GM21529 (cell line): ENCODE measurements at regions not wholly inside any gene's neighbourhood (a gene's known extent, or its start where the extent isn't known, plus 50 kb on each side); places are given as distances from the start of the nearest gene placed in this dataset.

Experiments
- ATAC-seq: cut with Tn5 transposase; IDR thresholded peaks from one replicate; pipeline ENCODE4 v1.9.1; 2021; ENCODE audit not compliant: unreplicated experiment

DNA sequence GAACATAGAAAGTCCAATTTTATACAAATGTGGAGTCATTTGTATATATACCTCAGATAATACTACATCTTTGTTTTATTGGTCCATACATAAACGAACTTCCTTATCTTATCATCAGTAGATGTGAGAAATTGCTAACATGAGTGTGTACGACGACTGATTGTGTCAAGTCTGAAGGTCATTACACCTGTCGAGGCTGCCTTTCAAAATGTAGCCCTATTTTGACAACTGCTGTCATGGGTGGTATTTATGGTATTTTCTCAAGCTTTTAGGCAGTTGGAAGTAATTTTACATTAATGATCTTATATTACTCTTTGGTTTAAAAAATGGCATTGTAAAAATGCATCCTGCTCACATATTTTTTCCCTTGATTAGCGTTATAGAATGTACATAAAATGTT, 183.7 kb upstream of the DNAJC19 start:
- ATAC-seq: no peak

DNA sequence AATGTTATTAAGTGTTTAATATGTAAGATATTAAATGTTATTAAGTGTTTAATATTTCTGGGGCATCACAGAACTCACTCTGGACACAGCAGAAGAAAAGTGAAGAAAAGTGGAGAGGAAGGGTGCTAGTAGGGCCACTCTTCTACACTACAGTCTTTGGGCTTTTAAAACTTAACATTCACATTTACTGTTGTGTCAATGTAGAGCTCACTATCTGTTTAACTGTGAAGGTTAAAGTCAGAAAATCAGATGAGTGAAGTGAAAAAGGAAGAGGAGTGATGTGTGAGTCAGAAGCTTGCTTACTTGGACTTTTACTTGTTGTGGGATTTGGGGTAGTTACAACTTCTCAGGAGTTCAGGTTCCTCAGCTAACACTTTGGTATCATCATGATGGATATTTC, 145.3 kb upstream of the DNAJC19 start:
- no peak for ATAC-seq

DNA sequence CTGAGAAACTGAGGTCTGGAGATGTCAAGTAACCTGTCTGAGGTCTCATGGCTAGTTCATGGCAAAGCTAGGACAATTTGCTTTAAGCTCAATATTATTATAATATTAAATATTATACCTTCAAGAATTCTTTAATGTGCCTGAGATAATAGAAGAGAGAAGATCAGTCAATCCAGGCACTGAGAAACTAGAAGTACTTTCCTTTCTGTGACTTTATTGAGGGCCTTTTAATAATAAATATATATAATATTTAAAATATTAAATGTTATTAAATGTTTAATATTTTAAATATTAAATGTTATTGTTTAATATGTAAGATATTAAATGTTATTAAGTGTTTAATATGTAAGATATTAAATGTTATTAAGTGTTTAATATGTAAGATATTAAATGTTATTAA, 144.3 kb upstream of the DNAJC19 start:
- ATAC-seq: no peak

DNA sequence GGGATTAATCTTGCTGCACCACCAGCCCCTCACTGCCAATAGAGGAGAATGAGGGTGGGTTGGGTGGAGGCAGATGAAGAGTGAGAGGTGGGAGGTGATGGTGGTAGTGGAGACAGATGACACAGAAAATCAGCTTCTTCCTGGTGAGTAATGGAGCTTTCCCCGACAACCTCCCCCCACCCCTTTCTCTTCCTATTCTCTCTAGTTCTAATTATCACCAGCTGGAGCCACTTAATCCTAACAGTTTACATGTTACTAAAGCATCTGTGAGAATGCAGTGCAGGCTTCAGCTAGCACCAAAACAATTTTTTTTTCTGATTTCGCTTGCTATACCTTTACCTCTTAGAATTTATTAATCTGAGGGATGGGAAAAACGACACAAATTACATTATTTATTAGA, 116.1 kb upstream of the DNAJC19 start:
- ATAC-seq: no peak

DNA sequence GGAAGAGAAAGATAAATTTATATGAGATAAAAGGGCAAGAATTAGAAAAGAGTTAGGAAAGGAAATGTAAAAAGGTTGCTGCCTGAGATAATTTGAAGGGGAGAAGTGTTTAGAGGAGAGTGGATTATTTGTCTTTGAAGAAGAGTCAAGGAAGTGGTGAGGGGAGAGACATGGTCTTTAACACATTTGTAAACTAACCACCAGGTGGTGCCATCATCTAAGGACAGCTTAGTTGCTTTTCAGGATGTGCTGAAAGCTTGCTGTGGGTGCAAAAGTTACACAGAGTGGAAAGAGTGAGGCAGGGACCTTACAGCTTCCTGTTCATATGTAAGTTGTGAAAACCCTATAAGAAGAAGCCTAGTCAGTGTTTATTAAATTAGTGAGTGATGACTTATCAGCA, 114.1 kb upstream of the DNAJC19 start:
- ATAC-seq: no peak

DNA sequence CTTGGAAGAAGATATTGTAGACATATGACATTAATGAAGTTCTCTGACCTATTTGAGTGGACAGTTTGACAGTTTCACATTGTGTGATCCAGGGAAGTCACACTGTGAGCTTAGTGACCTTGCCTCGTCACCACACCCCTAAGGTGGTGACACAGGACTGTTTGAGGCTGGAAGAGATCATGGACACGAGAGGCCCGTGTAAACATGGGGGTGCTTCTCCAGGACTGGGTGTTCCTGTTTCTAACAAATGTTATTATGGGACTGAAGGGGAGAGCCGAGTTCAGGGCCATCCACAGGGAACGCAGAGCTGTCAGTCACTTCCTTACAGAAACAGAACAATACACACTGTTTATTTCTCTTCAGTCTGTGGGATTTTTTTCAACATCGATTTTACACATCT, 96.5 kb upstream of the DNAJC19 start:
- ATAC-seq: no peak

DNA sequence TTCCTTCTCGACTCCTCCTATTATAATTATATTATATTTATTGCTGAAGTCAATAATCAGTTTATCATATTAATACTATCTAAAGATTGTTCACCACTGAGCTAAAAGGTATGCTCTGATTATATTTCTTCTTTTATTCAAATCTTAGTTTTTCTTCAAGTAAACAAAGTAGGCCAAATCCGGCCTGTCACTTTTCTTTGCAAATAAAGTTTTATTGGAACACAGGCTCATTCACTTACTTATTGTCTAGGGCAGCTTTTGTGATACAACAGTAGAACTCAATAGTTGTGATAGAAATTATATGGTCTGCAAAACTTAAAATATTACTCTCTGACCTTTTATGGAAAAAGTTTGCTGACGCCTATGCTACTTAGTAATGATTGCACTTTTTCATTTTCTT, 92.4 kb upstream of the DNAJC19 start:
- no peak for ATAC-seq

DNA sequence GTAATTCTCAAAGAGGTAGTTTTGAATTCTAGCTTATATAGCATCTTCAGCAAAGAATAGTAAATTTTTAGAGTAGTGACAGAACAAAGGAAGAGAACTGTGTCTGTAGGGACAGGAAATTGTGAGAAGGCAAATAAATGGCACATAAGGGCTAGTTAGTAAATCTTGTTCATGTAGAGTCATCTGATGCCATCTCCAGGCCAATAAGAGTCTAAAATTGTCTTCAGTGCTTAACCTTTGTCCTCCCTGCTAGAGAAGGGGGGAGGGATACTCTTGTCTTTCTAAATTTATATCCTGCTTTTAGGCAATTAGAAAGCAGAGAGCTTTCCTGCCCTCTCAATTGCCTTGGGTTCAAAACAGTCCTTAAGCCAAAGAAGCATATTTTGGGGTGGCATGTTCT, 87.0 kb upstream of the DNAJC19 start:
- no peak for ATAC-seq

DNA sequence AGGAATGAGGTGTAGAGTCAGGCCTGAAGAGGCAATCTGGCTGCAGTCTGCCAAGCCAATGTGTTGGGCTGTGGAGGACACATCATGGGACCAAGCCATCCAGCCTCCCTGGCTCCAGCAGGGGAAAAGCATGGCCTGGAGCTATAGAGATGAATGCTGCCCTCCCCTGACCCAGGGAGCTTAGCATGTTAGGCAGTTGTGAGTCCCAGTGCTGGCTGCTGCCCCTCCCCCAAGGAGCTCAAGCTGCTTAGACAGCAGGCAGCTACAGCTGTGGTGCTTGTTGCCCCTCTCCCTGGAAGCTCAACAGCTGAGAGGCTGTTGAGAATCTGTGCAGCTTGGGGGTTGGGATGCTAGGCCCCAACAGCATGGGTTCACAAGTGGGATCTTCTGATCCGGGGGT, 85.6 kb upstream of the DNAJC19 start:
- no peak for ATAC-seq

DNA sequence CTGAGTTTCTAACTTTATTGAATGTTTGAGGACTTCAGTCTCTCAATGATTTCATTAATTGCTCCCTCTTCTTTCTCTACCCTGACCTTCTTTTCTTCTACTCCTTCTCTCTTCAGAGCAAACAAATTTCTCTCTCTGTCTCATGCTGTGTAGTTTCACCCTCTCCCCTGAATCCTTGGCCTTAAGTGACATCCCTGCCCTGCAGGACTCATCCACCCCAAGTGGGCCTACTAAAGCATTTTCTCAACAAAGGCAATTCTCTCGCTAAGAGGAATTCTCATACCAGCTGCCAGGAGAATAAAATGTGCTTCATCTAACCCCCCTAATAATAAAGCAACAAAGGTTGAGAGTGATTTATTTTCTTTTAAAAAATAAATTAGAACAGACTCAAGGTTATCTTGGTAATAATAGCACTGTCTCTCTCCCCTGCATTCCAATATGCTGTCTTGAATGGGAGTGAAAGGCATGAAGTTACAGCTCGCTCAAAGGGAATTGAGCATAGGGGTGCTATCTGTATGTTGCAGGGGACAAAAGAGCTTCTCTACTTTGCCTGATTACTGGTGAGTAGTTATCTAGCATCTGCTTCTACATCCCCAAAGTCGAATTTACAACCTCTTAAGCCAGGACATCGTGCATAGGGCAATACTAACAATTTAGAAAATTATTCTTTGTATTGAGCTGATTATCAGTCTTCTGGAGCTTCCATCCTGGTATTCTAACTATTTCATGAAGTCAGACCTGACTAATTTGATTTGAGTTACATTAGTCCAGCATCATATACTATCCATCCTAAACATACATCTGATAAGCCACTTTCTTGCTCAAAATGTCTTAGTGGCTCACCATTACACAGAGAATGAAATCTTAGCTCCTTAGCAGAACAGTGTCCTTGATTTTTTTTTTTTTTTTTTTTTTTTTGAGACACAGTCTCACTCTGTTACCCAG, 76.9 kb upstream of the DNAJC19 start:
- ATAC-seq: no peak

DNA sequence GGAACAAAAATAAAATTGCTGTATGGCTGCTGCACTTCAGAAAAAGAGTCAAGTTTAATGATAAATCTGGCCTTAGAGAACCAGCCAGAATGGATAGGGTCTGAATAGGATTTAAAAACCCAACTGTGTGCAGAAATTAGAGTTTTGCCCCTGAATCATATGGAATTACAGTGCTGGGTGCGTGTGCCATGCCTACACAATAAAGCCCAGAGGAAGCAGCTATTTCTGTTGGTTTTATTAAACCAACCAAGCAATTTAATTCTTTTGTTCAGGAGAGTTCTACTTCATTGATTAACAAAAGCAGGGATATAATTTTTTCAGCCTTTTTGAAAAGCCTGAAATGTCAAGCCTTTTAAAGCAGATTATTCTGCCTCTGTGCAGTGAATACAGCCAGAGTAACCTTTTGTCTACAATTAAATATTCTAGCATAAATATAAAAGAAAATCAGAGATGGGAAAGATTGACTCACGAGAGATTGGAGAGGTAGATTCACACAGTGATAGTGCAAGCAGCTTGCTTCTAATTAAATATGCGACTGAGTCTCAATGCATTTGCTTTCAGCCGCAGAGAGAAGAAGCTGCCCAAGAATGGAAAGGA, 66.7 kb upstream of the DNAJC19 start:
- no peak for ATAC-seq

DNA sequence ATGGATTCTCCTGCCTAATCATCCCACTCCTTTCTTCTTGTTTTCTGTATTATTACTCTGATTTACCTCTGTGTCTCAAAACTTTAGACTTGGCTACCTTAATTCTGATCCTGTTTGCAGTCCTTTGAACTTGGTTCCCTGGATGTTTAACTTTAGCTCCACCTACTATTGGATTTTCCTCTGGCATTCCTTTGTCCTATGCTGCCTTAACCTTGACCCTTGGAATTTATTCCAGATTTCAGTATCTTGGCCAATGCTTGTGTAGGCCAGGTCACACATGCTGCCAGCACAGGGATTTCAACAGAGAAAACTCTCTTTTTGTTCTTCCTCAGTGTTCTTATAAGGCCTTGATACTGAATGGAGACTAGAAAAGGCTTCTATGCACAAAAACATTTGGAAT, 65.0 kb upstream of the DNAJC19 start:
- ATAC-seq: no peak

DNA sequence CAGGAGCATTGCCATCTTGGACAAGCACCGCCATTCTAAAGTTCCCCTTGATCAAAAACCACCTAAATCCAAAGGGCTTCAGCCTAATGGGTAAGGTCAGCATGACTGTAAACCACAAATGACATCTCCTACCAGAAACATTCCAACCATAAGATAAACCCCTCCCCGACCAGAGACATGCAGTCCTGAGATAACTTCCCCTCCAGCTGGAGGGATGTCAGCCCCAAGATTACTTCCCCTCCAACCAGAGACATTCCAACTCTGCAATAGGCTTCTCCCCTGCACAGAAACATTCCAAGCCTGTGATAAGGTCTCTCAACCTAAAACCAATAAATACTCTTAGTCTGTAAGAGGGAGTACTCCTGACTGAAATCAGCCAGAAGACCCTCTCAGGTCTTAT, 62.7 kb upstream of the DNAJC19 start:
- no peak for ATAC-seq

DNA sequence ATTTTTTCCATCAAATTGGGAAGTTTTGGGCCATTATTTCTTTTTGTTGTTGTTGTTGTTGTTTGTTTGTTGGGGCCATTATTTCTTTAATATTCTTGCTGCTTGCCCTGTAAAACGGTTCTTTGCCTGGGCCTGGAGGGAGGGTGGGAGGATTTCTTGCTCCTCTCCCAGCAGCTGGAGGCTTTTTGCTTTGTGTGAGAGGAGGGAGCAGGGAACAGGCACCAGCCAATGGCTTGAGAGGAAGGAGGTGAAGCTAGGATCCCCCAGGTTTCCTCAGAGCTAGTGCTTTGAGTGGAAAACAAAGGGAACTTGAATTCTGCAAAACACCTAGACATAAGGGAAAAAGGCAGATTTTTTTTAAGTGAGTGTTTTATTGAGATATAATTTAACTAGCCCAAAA, 61.2 kb upstream of the DNAJC19 start:
- ATAC-seq: no peak

DNA sequence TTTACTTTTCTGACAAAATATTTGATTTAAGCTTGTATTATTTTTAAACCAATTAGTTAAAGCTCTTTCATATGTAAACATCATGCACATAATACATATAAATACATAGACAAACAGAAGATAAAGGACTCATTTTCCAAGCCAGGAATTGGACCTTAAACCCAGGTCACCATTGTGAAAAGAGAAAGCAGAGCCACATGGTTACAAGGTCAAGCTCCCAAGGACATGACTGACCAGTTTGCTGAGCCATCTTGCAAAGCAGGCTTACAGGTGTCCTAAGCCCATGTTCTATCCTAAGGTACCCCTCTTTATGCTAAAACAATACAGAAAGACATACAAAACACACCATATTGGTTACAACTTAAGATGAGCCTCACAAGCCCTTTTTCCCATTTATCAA, 50.5 kb upstream of the DNAJC19 start:
- ATAC-seq: no peak
